ENCODE measurements at regions not wholly inside any gene's neighbourhood (a gene's known extent, or its start where the extent isn't known, plus 50 kb on each side); places are given as distances from the start of the nearest gene placed in this dataset.
"Not testable (repeated sequence)": the region's sequence is repeated elsewhere in the genome, so short reads cannot be mapped to it uniquely, and the experiment has no call there.

DNA sequence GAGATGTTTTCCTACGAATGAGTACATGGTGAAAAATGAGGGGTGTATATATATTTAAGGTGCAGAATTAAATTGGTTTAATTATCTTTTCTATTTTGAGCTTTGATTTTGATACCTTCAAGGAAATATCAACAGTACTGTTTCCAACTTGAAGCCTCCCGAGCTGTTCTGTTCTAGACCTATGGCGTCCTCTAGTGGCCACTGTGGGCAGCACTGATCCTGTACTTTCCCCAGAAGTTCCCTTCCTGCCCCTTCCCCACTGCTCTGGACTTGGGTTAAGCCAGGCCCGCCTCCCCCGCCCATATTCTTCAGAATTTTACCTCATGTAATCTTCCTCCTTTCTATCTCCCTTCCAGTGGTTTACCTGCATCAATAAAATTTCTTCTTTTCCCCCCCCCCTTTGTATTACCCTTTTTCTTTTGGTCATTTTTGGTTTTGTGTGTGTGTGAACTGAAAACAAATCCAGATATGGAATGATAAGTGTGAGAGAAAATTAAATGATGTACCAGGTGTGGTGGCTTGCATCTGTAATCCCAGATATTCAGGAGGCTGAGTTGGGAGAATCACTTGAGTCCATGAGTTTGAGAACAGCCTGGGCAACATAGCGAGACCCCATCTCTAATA is 1643.5 kb downstream of the TP53TG3F start:
- in situ Hi-C loops (cut with HindIII; ENCODE audit: low sequenced_read_pairs), result no loop called here

DNA sequence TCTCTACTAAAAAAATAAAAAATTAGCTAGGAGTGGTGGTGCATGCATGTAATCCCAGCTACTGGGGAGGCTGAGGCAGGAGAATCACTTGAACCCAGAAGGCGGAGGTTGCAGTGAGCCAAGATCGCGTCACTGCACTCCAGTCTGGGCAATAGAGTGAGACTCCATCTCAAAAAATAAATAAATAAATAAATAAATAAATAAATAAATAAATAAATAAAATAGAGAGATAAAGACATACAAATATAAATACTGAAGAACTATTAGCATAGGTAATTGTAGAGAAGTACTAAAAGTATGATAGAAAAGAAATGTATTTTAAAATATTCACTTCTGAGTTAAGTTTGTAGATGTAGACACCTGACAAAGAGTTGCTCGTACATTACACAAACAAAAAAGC is 1652.4 kb downstream of the TP53TG3F start:
- in situ Hi-C loops (cut with HindIII; ENCODE audit: low sequenced_read_pairs), result not testable (repeated sequence)

DNA sequence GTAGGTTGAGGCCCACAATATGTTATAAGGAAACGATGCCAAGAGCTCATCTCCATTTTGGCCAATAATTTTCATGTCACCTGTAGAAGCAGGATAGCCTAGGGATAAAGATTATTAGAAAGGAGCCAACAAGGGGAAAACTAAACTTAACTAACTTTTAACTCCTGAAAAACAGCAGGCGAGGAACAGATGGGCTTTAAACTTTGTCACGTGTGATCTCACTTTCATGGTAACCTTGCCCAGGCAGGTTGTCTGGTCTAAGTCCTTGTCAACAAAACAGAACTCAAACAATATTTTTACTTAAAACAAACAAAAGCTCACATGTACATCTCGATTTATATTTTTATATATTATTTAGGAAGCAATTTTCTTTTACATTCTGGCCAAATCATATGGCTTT is 1672.0 kb downstream of the TP53TG3F start:
- in situ Hi-C loops (cut with HindIII; ENCODE audit: low sequenced_read_pairs), result no loop called here

DNA sequence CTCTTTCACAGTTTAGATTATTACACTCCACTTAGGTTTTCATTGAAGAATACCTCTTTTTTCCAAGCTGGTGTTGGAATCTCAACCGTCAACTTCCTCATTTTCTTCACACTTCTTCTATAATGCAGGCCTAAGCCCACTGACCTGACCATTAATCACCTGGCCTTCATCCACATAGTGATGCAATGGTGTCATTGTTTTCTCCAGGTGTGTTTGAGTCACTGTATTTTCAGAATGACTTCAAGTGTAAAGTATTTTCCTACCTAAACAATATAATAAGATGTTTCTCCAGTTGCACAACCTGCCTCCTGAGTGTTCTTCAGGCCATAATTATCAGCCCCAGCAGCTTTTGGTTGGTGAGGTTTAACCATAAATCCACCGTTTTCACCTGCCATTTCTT is 1675.1 kb downstream of the TP53TG3F start:
- in situ Hi-C loops (cut with HindIII; ENCODE audit: low sequenced_read_pairs), result no loop called here

DNA sequence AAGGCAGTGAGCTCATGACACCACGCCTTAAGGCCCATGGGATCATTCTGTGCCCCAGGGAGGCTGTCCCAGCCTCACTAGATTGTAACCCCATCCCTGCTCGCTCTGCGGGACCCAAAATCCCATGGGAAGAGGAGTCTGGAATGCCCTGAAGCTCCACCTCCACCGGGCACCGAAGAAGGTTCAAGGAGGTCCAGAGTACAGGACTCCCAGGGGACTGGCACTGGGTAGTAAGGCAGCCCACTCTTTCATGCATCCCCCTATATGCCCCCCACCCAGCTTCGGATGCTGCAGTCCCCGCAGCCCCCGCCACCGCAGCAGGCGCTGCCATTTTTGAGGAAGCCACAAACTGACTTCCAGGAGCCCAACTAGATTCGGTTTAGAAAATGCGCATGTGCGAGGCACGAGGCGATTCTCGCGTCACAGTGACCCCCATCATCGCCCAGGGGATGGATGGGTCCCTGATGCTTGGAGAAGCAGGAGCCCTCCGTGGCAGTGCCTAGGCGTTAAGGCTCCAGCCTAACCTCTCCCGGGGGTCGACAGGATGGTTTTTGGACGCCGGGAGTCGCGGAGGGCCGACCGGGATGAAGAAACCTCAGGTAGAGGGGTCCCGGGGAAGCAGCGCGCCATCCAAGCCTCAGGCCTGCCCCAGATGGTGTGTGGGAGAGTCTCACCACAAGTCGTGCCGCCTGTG is 1681.0 kb downstream of the TP53TG3F start:
- in situ Hi-C loops (cut with HindIII; ENCODE audit: low sequenced_read_pairs), result no loop called here

DNA sequence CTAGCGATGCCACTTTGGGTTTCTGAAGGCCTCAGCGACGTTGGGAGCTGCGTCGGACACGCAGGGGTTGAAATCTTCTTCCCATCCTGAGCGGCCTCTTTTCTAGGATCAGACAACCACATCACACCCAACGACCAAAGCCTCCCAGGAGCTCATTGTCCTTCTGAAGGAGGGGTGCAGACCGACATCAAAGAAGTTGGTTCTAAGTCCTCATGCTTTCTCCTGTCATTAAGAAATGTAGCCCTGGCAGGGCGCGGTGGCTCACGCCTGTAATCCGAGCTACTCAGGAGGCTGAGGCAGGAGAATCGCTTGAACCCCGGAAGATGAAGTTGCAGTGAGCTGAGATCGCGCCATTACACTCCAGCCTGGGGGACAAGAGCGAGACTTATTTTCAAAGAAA is 1681.9 kb downstream of the TP53TG3F start:
- in situ Hi-C loops (cut with HindIII; ENCODE audit: low sequenced_read_pairs), result no loop called here

DNA sequence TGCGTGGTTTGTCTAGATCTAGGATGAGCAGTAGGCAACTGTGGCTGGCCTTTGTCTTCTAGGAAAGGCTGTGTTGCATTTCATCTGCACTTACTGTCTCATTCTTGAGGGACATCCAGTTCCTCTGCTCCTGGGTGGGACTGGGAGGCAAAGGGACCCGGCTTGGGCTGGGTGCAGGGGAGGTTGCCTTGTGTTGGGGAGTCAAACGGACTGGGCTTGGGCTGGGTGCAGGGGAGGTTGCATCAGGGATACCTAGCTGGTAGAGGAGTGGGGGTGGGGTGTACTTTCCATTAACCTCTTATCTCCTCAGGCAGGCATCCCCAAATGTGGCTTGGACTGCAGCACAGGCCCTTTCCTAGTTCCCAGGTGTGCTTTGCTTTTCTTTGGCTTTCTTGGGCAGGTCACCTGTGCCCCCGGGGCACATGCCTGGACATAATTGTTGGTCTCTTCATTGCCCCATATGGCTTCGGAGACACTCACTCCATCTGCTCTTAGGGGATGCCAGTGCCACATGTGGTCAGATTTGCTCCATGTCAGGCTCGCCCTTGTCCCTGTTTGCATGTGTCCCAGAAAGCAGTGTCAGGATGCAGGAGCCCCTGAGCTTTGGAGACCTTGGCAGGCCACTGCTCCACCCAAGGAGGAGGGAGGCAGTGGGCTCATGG is 1682.9 kb downstream of the TP53TG3F start:
- in situ Hi-C loops (cut with HindIII; ENCODE audit: low sequenced_read_pairs), result no loop called here

DNA sequence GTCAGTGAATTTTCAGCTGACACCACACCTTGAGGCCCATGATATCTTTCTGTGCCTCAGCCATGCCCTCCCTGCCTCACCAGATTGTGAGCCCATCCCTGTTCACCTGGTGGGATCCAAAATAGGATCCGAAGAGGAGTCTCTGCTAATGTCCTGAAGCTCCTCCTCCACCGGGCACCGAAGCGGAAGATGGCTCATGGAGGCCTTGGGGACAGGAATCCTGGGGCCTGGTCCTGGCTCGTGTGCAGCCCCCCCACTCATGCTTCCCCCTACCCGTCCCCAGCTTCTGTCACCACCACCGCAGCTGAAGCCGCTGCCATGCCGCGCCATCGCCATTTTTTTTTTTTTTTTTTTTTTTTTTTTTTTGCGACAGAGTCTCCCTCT is 1683.4 kb downstream of the TP53TG3F start:
- in situ Hi-C loops (cut with HindIII; ENCODE audit: low sequenced_read_pairs), result no loop called here

DNA sequence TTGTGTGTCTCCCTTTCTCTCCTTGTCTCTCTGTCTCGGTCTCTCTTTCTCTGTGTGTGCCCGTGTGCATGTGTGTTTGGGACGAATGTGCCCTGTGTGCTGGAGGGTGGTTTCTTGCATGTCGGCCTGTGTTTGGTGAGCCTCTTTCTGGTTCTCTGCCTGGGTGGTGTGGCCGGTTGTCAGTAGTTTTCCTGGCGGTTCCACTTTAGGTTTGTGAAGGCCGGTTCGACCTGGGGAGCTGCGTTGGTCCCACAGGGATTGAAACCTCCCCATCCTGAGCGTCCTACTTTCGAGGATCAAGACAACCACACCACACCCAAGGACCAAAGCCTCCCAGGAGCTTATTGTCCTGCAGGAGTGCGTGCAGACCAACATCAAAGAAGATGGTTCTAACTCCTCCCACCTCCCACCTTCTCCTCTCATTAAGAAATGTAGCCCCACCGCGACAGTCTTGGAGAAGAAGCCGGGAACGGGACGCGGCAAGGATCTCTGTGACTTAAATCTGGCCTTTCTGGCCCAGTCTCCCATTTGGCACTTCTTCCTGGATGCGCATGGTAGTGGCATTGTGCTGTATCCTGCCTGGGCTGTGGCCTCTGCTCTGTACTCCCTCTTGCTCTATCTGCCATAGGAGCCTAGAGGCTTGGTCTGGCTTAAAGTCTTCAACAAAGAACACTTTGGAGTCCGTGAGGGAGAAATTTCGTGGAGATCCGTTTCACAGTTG is 1685.0 kb downstream of the TP53TG3F start:
- in situ Hi-C loops (cut with HindIII; ENCODE audit: low sequenced_read_pairs), result no loop called here

DNA sequence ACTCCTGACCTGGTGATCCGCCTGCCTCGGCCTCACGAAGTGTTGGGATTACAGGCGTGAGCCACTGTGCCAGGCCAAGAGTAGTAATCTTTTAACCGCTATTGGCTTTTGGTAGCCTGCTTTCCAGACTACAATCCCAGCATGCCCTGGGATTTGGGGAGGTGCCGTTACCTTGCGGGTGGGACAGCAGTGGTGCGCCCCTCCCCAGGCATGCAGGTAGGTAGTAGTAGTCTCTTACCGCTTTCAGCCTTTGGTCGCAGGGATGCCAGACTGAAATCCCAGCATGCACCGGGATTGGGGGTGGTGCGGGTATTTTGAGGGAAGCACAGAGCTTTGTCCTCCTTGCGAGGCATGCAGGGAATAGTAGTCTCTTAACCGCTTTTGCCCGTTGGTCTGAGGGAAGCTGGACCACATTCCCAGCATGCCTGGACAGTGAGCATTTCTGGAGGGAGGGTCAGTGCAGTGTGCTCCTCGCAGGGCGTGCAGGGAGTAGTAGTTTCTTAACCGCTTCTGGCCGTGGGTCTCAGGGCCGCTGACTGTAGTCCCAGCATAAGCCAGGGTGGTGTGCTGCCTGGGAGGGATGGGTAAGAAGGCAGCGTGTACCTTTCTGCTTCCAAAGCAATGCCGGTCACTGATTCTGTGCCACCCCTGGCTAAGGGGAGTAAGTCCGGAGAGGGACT is 1686.8 kb downstream of the TP53TG3F start:
- in situ Hi-C loops (cut with HindIII; ENCODE audit: low sequenced_read_pairs), result no loop called here

DNA sequence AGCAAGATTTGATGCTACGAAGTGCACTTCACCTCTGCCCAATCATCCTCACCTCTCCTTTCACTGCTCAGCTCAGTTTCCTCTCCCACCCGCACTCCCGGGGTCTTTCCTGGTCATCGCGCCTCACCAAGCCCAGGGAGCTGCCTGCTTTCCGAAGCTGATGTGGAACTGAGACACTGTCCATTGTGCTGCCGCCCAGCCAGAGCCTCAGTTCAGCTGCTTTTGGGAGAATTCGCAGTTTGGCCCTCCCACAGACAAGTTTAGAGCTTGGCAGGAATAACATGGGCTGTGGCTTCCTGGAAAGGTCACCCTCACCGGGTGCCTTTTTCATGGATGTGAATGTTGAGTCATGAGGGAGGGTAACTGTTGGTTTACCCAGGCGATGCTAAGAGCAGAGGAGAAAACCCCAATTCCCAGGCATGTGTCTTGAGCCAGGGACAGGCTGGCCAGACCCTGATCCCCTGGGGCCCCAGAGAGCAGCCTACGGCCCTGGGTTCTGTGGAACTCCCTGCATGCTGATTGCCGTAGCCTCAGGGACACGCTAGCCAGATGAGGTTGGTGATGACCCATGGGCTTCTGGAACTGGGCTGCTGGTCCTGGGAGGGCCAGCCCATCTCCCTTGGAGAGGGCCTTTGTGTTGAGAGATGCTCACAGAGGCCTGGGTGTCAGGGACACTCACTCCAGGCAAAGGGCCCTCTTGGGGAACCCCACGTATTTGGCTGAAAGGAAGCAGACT is 1687.5 kb downstream of the TP53TG3F start:
- in situ Hi-C loops (cut with HindIII; ENCODE audit: low sequenced_read_pairs), result no loop called here

DNA sequence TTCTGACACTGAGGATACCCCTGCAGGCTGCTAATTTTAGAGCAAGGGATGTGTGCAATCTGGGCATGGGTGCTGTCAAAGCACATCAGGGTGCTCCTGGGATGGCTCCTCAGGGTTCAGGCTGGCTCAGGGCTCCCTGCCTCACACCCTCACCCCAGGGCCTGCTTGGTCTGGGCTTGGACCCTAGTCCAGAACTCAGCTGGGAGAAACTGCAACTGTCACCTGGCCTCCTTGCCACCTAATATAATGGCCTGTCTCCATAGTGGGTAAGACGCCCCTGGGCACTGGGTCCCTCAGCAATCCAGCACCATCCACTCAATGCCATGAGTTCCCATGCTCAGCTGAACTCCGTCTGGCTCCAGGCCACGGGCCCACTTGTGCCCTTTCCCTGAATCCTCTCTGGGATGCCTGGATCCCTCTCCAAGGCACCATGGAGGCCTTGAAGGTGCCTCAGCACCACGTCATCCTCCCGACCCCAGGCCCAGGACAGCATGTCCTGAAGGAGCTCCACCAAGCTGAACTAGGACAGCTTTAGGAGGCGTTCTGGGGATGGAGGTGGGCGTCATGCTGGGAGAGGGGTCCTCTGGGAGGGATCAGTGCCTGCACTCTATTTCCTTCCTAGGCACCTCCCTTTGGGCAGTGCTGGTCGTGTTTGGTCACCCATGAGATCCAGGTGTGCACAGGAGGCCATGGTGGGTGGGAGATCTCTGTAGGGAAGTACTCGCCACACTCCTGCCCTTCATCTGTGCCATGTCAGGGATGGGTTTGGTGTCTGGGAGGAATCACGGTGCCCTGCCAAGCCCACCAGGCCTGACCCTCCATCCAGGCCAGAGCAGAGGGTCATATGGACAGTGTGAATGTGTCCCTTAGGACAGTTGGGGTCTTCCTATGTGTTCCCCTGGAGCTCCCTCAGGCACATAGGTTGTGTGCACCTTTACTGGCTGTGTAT is 1688.4 kb downstream of the TP53TG3F start:
- in situ Hi-C loops (cut with HindIII; ENCODE audit: low sequenced_read_pairs), result no loop called here

DNA sequence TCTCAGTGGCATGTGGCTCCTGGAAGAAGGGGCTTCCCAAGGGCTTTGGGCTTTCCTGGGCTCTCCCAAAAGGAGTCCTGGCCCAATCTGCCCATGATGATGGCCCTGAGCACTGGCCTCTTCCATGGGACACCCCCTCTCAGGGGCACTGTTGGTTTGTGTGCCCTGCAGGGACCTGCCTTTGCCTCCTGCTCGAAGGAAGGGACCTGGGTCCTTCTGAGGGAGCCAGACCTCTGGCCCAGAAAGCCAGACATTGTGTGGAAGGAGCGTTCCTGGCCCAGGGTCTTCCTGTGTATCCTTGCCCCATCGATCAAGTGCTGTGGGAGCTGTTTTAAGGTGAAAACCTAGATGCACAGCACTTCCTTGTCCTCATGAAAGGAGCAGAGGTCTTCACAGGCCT is 1689.3 kb downstream of the TP53TG3F start:
- in situ Hi-C loops (cut with HindIII; ENCODE audit: low sequenced_read_pairs), result no loop called here

DNA sequence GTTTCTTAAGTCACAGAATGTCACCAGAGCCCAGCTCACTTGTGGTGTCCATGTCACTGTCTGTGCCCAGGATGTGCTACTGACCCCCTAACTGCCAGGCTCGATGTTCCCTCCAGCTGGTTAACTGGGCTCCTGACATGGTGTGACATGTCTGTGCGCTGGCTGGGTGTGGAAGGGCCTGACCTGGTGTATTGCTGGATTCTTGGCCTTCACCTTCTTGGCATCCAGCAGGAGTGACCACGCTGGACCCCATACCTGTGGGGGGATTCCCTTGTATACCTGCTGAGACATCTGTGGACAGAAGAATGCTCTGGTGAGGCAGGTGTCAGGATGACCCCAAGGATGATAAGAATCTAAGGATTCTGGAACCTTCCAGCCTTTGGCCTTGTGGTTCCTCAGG is 1690.1 kb downstream of the TP53TG3F start:
- in situ Hi-C loops (cut with HindIII; ENCODE audit: low sequenced_read_pairs), result no loop called here

DNA sequence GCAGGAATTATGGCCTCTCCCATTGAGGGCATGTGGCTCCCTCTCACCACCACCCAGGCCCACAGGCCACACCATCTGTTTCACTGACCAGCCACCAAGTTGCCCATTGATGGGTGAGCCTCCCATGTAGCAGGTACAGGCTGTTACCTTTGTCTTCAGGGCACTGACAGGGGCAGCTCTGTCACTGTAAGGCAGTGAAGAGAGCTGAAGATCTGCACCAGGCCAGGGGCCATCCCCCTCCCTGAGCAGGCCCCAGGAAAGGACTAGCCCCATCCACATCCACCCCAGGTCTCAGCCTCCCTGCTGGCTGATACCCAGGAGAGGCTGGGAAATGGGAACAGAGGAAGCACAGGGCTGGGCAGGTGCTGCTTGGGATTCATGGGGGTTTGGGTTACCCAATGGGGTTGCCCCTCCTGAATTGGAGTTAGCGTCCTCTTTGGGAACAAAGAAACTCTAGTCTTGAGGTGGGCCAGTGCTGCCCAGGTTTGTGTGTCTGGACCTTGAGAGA is 1691.4 kb downstream of the TP53TG3F start:
- in situ Hi-C loops (cut with HindIII; ENCODE audit: low sequenced_read_pairs), result no loop called here

DNA sequence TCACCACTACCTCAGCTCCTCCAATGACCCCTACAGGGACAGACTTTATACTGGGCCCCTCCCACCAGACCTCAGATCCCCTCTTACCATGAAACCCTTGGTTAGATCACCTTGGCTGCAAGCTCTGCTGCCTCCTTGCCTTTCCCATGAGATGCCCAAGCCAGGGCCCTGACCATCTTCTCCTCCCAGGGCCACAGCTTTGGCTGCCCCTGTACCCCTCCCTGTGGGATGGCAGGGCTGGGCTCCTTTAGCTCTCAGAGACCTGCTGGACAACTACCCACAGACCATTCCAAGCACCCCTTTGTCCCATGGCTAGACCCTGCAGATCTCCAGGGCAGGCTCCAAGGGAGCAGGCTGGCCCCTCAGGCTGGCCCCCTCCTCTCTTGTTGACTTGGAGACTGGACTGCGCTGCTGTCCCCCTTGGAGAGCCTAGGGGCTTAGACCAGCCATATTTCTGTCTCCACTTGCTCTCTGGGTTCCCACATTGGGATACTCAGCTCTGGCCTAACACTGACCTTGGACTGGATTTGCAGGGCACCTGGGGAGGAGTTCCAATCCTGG is 1692.7 kb downstream of the TP53TG3F start:
- in situ Hi-C loops (cut with HindIII; ENCODE audit: low sequenced_read_pairs), result no loop called here

DNA sequence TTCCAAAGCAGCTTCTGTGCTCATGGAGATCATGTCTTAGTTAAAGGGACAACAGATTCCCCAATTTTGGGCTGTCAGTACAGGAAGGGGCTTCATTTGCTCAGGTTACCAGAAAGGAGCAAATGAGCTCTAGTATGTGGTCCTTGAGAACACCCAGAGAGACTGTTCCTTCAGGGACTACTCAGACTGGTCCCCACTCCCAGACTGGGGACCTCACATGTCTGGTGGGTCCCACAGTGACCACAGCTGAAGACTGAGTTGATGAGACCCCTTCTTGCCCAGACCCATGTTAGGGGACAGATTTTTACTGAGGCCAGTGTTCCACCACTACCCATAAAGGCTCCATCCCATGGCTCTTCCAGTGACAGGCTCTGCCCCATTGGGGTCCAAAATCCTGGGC is 1695.2 kb downstream of the TP53TG3F start:
- in situ Hi-C loops (cut with HindIII; ENCODE audit: low sequenced_read_pairs), result no loop called here

DNA sequence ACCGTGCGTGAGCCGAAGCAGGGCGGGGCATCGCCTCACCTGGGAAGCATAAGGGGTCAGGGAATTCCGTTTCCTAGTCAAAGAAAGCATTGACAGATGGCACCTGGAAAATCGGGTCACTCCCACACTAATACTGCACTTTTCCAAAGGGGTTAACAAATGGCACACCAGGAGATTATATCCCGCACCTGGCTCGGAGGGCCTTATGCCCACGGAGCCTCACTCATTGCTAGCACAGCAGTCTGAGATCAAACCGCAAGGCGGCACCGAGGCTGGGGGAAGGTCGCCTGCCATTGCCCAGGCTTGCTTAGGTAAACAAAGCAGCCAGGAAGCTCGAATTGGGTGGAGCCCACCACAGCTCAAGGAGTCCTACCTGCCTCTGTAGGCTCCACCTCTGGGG is 1698.1 kb downstream of the TP53TG3F start:
- in situ Hi-C loops (cut with HindIII; ENCODE audit: low sequenced_read_pairs), result not testable (repeated sequence)

DNA sequence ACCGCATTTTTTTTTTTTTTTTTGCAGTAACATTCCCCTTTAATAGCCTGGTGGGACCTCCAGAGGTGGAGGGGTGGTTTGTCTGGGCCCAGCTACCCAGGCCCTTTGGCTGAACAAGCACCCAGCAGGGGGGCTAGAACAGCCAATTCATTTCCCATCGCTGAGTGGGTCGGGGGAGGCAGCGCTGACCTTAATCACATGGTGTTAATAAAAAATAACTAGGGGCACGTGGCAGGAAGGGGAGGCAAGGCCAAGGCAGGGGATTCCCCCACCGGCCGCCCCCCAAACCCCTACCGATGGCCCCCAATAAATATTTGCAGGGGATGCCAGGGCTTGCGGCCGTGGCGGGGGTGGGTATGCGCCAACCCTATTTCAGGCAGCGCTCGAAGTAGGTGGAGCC is 1709.9 kb downstream of the TP53TG3F start:
- in situ Hi-C loops (cut with HindIII; ENCODE audit: low sequenced_read_pairs), result not testable (repeated sequence)

All from endothelial cell of hepatic sinusoid (primary cell).